Right lobe of liver (tissue), 4 donors: ENCODE measurements at regions not wholly inside any gene's neighbourhood (a gene's known extent, or its start where the extent isn't known, plus 50 kb on each side); places are given as distances from the start of the nearest gene placed in this dataset.

Source experiments
- CTCF ChIP-seq, 4 donors: fragments of 200-600 bp in 3 of 4; fragments of 450-650 bp in 1 of 4; IDR thresholded peaks; one replicate each; pipeline versions ENCODE4 v1.5.1 to v1.8.0; 2016 to 2022; ENCODE audit warnings: antibody characterized with exemption in 4 of 4, mild to moderate bottlenecking in 2 of 4
- POLR2A ChIP-seq: fragments of 450-650 bp; IDR thresholded peaks from one replicate; pipeline ENCODE4 v1.6.1; 2017; ENCODE audit warnings: antibody characterized with exemption, mild to moderate bottlenecking
- donor health status: DM: no; HTN: no; CAD: no.
- donor health status: DM: no; HTN: no; CAD: no.
- donor health status: DM: no; HTN: yes; CAD: no.

GRCh38 chr2:107698861-107699260 is 127.8 kb upstream of the RGPD4 start:
- TF ChIP-seq CTCF (IDR thresholded peaks at IDR 0.05), result no peak
- TF ChIP-seq POLR2A, result no peak
